SK-N-SH treated with all-trans-retinoic acid at 6 μM for 48 hours (cell line): ENCODE measurements at regions not wholly inside any gene's neighbourhood (a gene's known extent, or its start where the extent isn't known, plus 50 kb on each side); places are given as distances from the start of the nearest gene placed in this dataset.

Experiments
- ATAC-seq: fragments of 200-7000 bp; cut with Tn5 transposase; 3 replicates; pipeline ENCODE4 v1.9.1; 2020; ENCODE audit warnings: mild to moderate bottlenecking, moderate library complexity
- ARNTL ChIP-seq: fragments of 450-650 bp; formaldehyde crosslinking; IDR thresholded peaks from 2 replicates; pipeline ENCODE4 v1.5.0; 2020; ENCODE audit warnings: low read depth, mild to moderate bottlenecking, moderate library complexity, borderline replicate concordance
- BACH2 ChIP-seq: fragments of 250-450 bp; sonication (Bioruptor Pico); IDR thresholded peaks from 2 replicates; pipeline ENCODE4 v1.9.0; 2021; ENCODE audit warnings: mild to moderate bottlenecking, borderline replicate concordance
- CREB5 ChIP-seq: fragments of 250-450 bp; sonication (Bioruptor Pico); IDR thresholded peaks from 2 replicates; pipeline ENCODE4 v1.5.1; 2020; ENCODE audit warnings: low read depth, mild to moderate bottlenecking, moderate library complexity
- CSDC2 ChIP-seq: fragments of 250-450 bp; sonication (Bioruptor Pico); IDR thresholded peaks from 2 replicates; pipeline ENCODE4 v1.5.0; 2020; ENCODE audit warnings: mild to moderate bottlenecking, moderate library complexity
- CSRNP3 ChIP-seq: fragments of 250-450 bp; sonication (Bioruptor Pico); IDR thresholded peaks from 2 replicates; pipeline ENCODE4 v1.5.1; 2021; ENCODE audit warnings: mild to moderate bottlenecking, moderate library complexity
- ESRRG ChIP-seq: fragments of 250-450 bp; sonication (Bioruptor Pico); IDR thresholded peaks from 2 replicates; pipeline ENCODE4 v1.6.1; 2021; ENCODE audit warnings: mild to moderate bottlenecking
- ISL1 ChIP-seq: fragments of 250-450 bp; sonication (Bioruptor Pico); IDR thresholded peaks from 2 replicates; pipeline ENCODE4 v2.1.2; 2022; ENCODE audit warnings: mild to moderate bottlenecking, moderate library complexity
- OSR1 ChIP-seq: fragments of 250-450 bp; sonication (Bioruptor Pico); IDR thresholded peaks from 2 replicates; pipeline ENCODE4 v1.8.0; 2022; ENCODE audit warnings: moderate library complexity, mild to moderate bottlenecking, inconsistent platforms
- PATZ1 ChIP-seq: fragments of 250-450 bp; sonication (Bioruptor Pico); IDR thresholded peaks from 2 replicates; pipeline ENCODE4 v1.8.0; 2020; ENCODE audit warnings: mild to moderate bottlenecking, moderate library complexity, borderline replicate concordance
- POU6F1 ChIP-seq: fragments of 250-450 bp; sonication (Bioruptor Pico); IDR thresholded peaks from 2 replicates; pipeline ENCODE4 v1.8.0; 2021; ENCODE audit warnings: low read depth, mild to moderate bottlenecking, moderate library complexity, borderline replicate concordance
- PPARA ChIP-seq: fragments of 250-450 bp; sonication (Bioruptor Pico); IDR thresholded peaks from 2 replicates; pipeline ENCODE4 v1.5.0; 2020; ENCODE audit warnings: mild to moderate bottlenecking, borderline replicate concordance
- RARB ChIP-seq: fragments of 250-450 bp; sonication (Bioruptor Pico); IDR thresholded peaks from 2 replicates; pipeline ENCODE4 v1.8.0; 2021; ENCODE audit warnings: mild to moderate bottlenecking, moderate library complexity
- SNAI2 ChIP-seq: fragments of 250-450 bp; sonication (Bioruptor Pico); IDR thresholded peaks from 2 replicates; pipeline ENCODE4 v1.5.0; 2020; ENCODE audit warnings: mild to moderate bottlenecking, moderate library complexity
- TCF4 ChIP-seq: fragments of 250-450 bp; sonication (Bioruptor Pico); IDR thresholded peaks from 2 replicates; pipeline ENCODE4 v1.8.0; 2021; ENCODE audit warnings: mild to moderate bottlenecking, moderate library complexity, borderline replicate concordance
- TSHZ2 ChIP-seq: fragments of 250-450 bp; sonication (Bioruptor Pico); IDR thresholded peaks from 2 replicates; pipeline ENCODE4 v1.5.0; 2020; ENCODE audit warnings: mild to moderate bottlenecking, moderate library complexity
- ZC3H10 ChIP-seq: fragments of 250-450 bp; sonication (Bioruptor Pico); IDR thresholded peaks from 2 replicates; pipeline ENCODE4 v1.5.1; 2021; ENCODE audit warnings: mild to moderate bottlenecking, moderate library complexity
- ZFP3 ChIP-seq: fragments of 250-450 bp; sonication (Bioruptor Pico); IDR thresholded peaks from 2 replicates; pipeline ENCODE4 v1.5.0; 2020; ENCODE audit warnings: mild to moderate bottlenecking, moderate library complexity
- ZFP30 ChIP-seq: fragments of 450-650 bp; formaldehyde crosslinking; IDR thresholded peaks from 2 replicates; pipeline ENCODE4 v1.5.0; 2022; ENCODE audit warnings: mild to moderate bottlenecking, moderate library complexity
- ZNF565 ChIP-seq: fragments of 450-650 bp; formaldehyde crosslinking; conservative IDR thresholded peaks from 2 replicates; pipeline ENCODE4 v1.5.0; 2020; ENCODE audit warnings: low read depth, mild to moderate bottlenecking, moderate library complexity
- ZNF70 ChIP-seq: fragments of 450-650 bp; formaldehyde crosslinking; IDR thresholded peaks from 2 replicates; pipeline ENCODE4 v1.5.0; 2020; ENCODE audit warnings: mild to moderate bottlenecking, moderate library complexity

GRCh38 chr15:85929786-85930185, 135.1 kb upstream of the KLHL25 start:
- TF ChIP-seq ISL1 (CRISPR knock-in tag) (no peak), ZNF565 (CRISPR knock-in tag) (no peak), CREB5 (CRISPR knock-in tag) (no peak), TCF4 (CRISPR knock-in tag) (no peak), ARNTL (CRISPR knock-in tag) (no peak), ZFP3 (CRISPR knock-in tag) (no peak), ZNF70 (CRISPR knock-in tag) (no peak), CSRNP3 (CRISPR knock-in tag) (no peak), TSHZ2 (CRISPR knock-in tag) (no peak), OSR1 (CRISPR knock-in tag) (no peak), ESRRG (no peak), ZC3H10 (CRISPR knock-in tag) (no peak), BACH2 (CRISPR knock-in tag) (no peak), SNAI2 (CRISPR knock-in tag) (no peak), POU6F1 (CRISPR knock-in tag) (no peak), RARB (no peak)
- TF ChIP-seq, all 23 proteins: peak for 0
- ATAC-seq, result no peak

GRCh38 chr15:85932391-85932790, 137.7 kb upstream of the KLHL25 start:
- TF ChIP-seq PATZ1 (CRISPR knock-in tag) (no peak), CSDC2 (CRISPR knock-in tag) (no peak), ESRRG (no peak), ZFP30 (no peak), POU6F1 (CRISPR knock-in tag) (no peak), CREB5 (CRISPR knock-in tag) (no peak), ISL1 (CRISPR knock-in tag) (no peak), ZC3H10 (CRISPR knock-in tag) (no peak), PPARA (CRISPR knock-in tag) (no peak), SNAI2 (CRISPR knock-in tag) (no peak), CSRNP3 (CRISPR knock-in tag) (no peak), RARB (no peak), TCF4 (CRISPR knock-in tag) (no peak), ZNF565 (CRISPR knock-in tag) (no peak), ZFP3 (CRISPR knock-in tag) (no peak), ARNTL (CRISPR knock-in tag) (no peak)
- TF ChIP-seq, all 23 proteins: peak for 0
- no peak for ATAC-seq
